ENCODE measurements at regions not wholly inside any gene's neighbourhood (a gene's known extent, or its start where the extent isn't known, plus 50 kb on each side); places are given as distances from the start of the nearest gene placed in this dataset.
"Not testable (repeated sequence)": the region's sequence is repeated elsewhere in the genome, so short reads cannot be mapped to it uniquely, and the experiment has no call there.

- H3K27me3 Mint-ChIP-seq (ENCODE audit: unreplicated experiment) = no peaks in the 10 kb centered on the region
- DNase-seq (ENCODE audit: extremely low spot score, unreplicated experiment) = no peak
- no peak for TF ChIP-seq CTCF (IDR thresholded peaks at IDR 0.05)
- H3K4me3 Mint-ChIP-seq (ENCODE audit: unreplicated experiment) = no peak overlapping the region
- H3K27ac Mint-ChIP-seq (ENCODE audit: unreplicated experiment) = no peak overlapping the region
- H3K4me1 Mint-ChIP-seq (ENCODE audit: unreplicated experiment) = no peaks in the 10 kb centered on the region
- no peaks in the 10 kb centered on the region for H3K36me3 Mint-ChIP-seq (ENCODE audit: unreplicated experiment)
- no peaks in the 10 kb centered on the region for H3K9me3 Mint-ChIP-seq (ENCODE audit: unreplicated experiment)
Observed at GRCh38 chr1:163614361-163614760, 292.6 kb downstream of the NUF2 start.

GRCh38 chr1:163628034-163628773 lies 306.4 kb downstream of the NUF2 start:
- no peak for TF ChIP-seq CTCF (IDR thresholded peaks at IDR 0.05)
- no peaks in the 10 kb centered on the region for H3K4me1 Mint-ChIP-seq (ENCODE audit: unreplicated experiment)
- H3K27me3 Mint-ChIP-seq (ENCODE audit: unreplicated experiment) = no peaks in the 10 kb centered on the region
- no peaks in the 10 kb centered on the region for H3K36me3 Mint-ChIP-seq (ENCODE audit: unreplicated experiment)
- DNase-seq (ENCODE audit: extremely low spot score, unreplicated experiment) = no peak
- H3K9me3 Mint-ChIP-seq (ENCODE audit: unreplicated experiment) = peaks cover 31% of the 10 kb centered on the region
- no peak overlapping the region for H3K4me3 Mint-ChIP-seq (ENCODE audit: unreplicated experiment)
- H3K27ac Mint-ChIP-seq (ENCODE audit: unreplicated experiment) = no peak overlapping the region

- TF ChIP-seq CTCF (IDR thresholded peaks at IDR 0.05) = no peak
- Mint-ChIP-seq H3K4me1 (ENCODE audit: unreplicated experiment) (no peaks in the 10 kb centered on the region), H3K9me3 (ENCODE audit: unreplicated experiment) (peaks cover 41% of the 10 kb centered on the region), H3K4me3 (ENCODE audit: unreplicated experiment) (no peak overlapping the region), H3K27me3 (ENCODE audit: unreplicated experiment) (no peaks in the 10 kb centered on the region), H3K27ac (ENCODE audit: unreplicated experiment) (no peak overlapping the region), H3K36me3 (ENCODE audit: unreplicated experiment) (no peaks in the 10 kb centered on the region)
- no peak for DNase-seq (ENCODE audit: extremely low spot score, unreplicated experiment)
Observed at GRCh38 chr1:163632269-163632668, 310.5 kb downstream of the NUF2 start.

- no peak for DNase-seq (ENCODE audit: extremely low spot score, unreplicated experiment)
- TF ChIP-seq CTCF (IDR thresholded peaks at IDR 0.05) = no peak
- Mint-ChIP-seq H3K4me3 (ENCODE audit: unreplicated experiment) (no peak overlapping the region), H3K27ac (ENCODE audit: unreplicated experiment) (no peak overlapping the region), H3K27me3 (ENCODE audit: unreplicated experiment) (no peaks in the 10 kb centered on the region), H3K4me1 (ENCODE audit: unreplicated experiment) (no peaks in the 10 kb centered on the region), H3K9me3 (ENCODE audit: unreplicated experiment) (peaks cover 41% of the 10 kb centered on the region), H3K36me3 (ENCODE audit: unreplicated experiment) (no peaks in the 10 kb centered on the region)
Observed at GRCh38 chr1:163633366-163633765, 311.6 kb downstream of the NUF2 start.

GRCh38 chr1:163645676-163646075 lies 323.9 kb downstream of the NUF2 start:
- not testable (repeated sequence) for DNase-seq (ENCODE audit: extremely low spot score, unreplicated experiment); H3K4me3 Mint-ChIP-seq (ENCODE audit: unreplicated experiment); H3K36me3 Mint-ChIP-seq (ENCODE audit: unreplicated experiment); H3K9me3 Mint-ChIP-seq (ENCODE audit: unreplicated experiment); H3K4me1 Mint-ChIP-seq (ENCODE audit: unreplicated experiment); H3K27ac Mint-ChIP-seq (ENCODE audit: unreplicated experiment); H3K27me3 Mint-ChIP-seq (ENCODE audit: unreplicated experiment)
